Hypothalamus (tissue), 51 donors: ENCODE measurements at regions not wholly inside any gene's neighbourhood (a gene's known extent, or its start where the extent isn't known, plus 50 kb on each side); places are given as distances from the start of the nearest gene placed in this dataset.
"Not testable (repeated sequence)": the region's sequence is repeated elsewhere in the genome, so short reads cannot be mapped to it uniquely, and the experiment has no call there.

Source experiments
- DNase-seq, 51 donors: peaks; one replicate each; lab custom pipeline; 2025; lab: John Stamatoyannopoulos, UW

- no peak for DNase-seq
Measured at GRCh38 chr4:75422998-75423397, 91.2 kb downstream of the RCHY1 start.

DNA sequence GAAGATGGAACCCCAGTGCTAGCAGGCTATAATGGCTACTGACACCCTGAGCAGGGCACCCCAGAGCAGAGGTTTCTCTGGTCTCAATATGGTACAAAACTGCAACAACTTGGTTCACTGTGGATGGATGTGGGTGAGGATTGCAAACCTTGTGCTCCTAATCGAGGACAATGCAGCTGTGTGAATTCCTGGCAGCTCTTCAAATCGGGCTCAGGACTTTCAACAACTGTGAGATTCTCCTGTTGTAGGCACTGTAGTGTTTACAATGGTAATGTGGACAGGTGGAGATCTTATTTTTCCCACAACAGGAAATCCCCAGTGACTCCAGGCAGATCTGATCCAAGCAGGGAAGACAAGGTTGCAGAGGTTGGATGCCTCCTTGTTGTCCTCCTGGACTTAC lies 101.5 kb downstream of the RCHY1 start:
- DNase-seq = no peak

- DNase-seq = no peak
Measured at GRCh38 chr4:75398501-75398900, 115.7 kb downstream of the RCHY1 start.

GRCh38 chr4:75391489-75392166 lies 122.6 kb downstream of the RCHY1 start:
- no peak for DNase-seq

DNA sequence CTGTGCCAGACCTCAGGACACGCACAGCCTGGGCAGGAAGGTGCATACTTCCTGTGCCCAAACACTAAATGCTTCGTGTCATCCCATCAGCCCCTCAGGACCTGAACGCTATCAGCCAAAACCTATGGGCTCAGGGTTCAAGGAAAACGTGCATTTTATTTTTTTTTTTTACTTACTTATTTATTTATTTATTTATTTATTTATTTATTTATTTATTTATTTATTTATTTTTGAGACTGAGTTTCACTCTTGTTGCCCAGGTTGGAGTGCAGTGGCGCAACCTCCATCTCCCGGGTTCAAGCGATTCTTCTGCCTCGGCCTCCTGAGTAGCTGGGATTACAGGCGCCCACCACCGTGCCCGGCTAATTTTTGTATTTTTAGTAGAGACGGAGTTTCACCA lies 127.8 kb downstream of the RCHY1 start:
- not testable (repeated sequence) for DNase-seq

GRCh38 chr4:75385106-75385505 lies 129.1 kb downstream of the RCHY1 start:
- no peak for DNase-seq

DNA sequence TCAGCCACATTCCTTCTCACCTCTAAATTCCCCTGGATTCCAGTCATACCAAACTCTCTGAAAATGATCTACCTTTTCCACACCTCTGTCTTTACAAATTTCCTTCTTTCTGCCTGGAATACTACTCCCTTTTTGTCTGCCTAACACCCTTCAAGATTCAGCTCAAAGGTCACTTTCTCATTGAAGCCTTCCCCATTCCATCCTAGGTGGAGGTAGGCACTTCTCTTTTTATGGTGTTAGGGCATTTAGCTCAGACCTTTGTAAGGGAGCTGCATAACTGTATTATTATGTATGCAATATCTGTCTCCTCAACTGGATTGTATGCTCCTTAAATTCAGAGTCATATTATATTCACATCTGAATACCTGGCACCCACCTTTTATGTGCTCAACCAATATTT lies 137.7 kb downstream of the RCHY1 start:
- no peak for DNase-seq

DNA sequence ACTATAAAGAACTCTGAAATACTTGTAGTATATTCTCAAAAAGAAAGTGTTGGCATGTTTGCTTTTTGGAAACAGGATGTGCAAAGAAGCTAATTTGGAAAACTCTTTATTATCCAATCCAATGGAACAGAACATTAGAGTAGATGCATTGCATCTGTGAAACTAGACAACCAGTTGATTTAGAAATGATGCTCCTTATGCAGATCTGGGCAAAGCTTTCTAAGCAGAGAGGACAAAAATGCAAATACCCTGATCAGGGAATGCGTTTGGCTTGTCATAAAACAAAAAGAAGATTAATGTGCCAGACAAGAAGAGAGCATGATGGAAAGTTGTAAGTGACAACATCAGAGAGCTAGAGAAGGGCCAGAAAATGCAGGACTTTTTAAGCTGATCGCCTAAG lies 142.3 kb downstream of the RCHY1 start:
- no peak for DNase-seq

DNA sequence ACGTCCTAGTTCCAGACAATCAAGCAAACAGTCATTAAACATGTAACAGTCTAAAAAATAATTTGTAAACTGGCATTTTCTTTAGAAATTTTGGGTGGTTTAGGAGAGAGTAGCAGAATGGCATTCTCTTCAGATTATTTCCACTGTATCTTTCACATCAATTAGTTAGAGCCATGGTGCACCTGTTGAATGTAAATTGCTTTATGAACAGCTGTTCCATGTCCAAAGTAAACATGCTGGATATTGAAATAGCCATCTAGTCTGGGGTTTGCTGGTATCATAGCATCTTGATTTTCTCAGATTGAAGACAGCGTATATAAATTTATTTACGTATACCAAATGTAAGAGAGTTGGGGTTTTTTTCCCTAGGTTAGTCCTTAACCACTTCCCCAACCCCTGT lies 143.6 kb downstream of the RCHY1 start:
- no peak for DNase-seq

GRCh38 chr4:75345423-75345822 lies 168.8 kb downstream of the RCHY1 start:
- DNase-seq = no peak

GRCh38 chr4:75344915-75345314 lies 169.3 kb downstream of the RCHY1 start:
- no peak for DNase-seq

DNA sequence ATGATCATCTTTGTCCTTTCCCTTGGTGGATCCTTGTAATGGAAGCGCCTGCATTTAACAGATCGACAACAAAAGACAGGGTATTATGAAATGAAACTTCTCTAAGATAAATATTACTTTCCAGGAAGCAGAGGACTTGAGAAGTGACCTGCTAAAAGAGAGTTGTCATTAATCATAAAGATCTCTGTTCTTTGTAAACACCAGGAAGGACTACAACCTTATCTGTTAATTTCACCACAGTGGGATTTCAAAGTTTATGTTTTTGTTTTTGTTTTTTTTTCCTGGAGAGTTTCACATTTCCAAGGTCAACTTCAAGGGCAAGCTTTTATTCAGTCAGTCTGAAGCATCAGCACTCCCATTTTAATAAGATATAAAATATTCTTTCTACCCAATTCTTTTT lies 170.9 kb downstream of the RCHY1 start:
- DNase-seq = no peak

- DNase-seq = no peak
Measured at GRCh38 chr4:75340561-75340960, 173.6 kb downstream of the RCHY1 start.

DNA sequence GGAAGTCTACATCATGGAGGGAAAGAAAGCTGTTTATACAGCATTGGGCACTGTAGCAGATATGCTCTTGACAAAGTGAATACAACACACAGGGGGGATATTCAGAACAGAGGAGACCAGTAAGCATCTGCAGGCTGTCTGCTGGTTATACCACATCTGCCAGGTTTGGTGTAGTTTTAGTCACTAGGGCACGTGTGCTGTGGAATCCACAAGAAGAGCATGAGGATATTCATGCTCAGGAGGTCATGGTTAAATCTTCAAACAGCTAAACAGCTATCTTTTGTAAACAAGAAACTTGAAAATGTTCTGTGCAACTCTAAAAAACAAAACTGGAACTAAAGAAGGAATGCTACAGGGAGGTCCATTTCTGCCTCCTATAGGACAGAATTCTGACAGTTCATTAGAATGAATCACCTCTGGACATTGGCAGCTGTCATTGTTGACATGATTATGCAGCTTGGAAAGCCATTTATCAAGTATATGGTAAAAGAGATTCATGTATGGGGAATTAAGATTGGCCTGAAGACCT lies 175.8 kb downstream of the RCHY1 start:
- no peak for DNase-seq

- no peak for DNase-seq
Measured at GRCh38 chr4:75327804-75328512, 186.2 kb downstream of the RCHY1 start.

GRCh38 chr4:75325318-75325979 lies 188.8 kb downstream of the RCHY1 start:
- DNase-seq = no peak

GRCh38 chr4:75321484-75321883 lies 192.7 kb downstream of the RCHY1 start:
- no peak for DNase-seq

DNA sequence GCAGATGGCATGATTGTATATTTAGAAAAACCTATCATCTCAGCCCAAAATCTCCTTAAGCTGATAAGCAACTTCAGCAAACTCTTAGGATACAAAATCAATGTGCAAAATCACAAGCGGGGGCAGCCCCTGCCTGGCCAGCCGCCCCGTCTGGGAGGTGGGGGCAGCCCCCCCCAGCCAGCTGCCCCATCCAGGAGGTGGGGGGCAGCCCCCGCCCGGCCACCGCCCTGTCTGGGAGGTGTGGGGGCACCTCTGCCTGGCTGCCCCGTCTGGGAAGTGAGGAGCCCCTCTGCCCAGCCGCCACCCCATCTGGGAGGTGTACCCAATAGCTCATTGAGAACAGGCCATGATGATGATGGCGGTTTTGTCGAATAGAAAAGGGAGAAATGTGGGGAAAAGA lies 196.6 kb downstream of the RCHY1 start:
- not testable (repeated sequence) for DNase-seq

GRCh38 chr4:75308049-75308448 lies 206.2 kb downstream of the RCHY1 start:
- DNase-seq = no peak

DNA sequence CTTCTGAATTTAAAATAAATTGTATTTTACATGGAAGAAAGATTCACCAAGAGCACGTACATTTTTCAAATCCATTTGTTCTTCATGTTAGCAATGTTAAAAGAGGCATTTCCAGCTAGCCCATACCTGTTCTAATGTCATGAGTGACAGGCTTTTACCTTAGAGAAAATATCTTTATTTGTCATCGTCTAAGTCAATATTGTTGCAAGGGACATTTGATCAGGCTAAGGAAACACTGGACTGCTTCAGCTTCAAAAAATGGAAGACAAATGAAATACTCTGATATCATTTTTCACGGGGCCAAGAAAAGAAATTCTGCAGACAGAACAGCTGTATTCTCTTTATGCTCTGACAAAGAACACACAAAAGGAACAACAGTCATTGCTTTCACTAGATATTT lies 207.7 kb downstream of the RCHY1 start:
- no peak for DNase-seq

DNA sequence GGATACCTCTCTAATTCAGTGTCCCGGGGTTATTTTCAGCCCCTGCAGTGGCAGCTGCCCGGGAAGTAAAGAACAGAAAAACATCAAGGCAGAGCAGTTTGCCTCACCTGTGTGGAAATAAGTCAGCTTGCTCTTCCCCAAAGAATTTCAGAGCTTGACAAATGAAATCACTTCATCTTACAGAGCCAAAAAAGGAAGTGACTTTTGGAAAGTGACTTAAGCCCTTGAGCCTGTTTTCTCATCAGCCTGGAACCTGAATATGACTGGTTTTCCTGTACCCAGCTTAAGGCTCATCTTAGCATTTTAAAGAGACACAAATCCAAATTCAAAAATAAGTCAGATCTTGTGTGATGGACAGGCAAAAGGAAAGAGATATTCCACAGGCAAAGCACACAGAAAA lies 211.6 kb downstream of the RCHY1 start:
- no peak for DNase-seq
